Erythroblast (primary cell): ENCODE measurements at regions not wholly inside any gene's neighbourhood (a gene's known extent, or its start where the extent isn't known, plus 50 kb on each side); places are given as distances from the start of the nearest gene placed in this dataset.

Source experiments
- GATA1 ChIP-seq: IDR thresholded peaks from 2 replicates; pipeline ENCODE4 v1.6.1; 2011; ENCODE audit warnings: low read depth, mild to moderate bottlenecking, control low read depth, low read length, moderate library complexity
- POLR2A ChIP-seq: IDR thresholded peaks from 2 replicates; pipeline ENCODE4 v1.6.1; 2011; ENCODE audit warnings: mild to moderate bottlenecking, low read length

DNA sequence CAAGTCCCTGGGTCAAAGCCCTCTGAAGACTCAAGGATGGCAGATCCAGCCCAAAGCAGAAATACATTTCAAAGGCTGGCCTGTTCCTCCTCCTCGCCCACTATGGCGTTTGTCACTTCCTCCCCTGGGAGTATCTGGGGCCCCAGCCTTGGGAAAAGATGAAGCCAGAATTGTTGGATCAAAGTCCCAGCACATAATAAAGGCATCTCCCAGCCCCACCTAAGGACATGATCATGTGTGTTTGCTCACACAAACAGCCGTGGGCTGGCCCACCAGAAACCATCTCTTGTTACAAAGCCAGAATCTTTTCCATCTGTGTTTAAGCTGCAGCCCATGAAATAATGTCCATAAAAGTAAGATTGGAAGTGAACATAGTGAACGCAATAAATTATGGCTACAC lies 50.1 kb upstream of the HAAO start:
- no peak for TF ChIP-seq POLR2A
- TF ChIP-seq GATA1 = no peak
